Thyroid gland (tissue), 4 donors: ENCODE measurements at regions not wholly inside any gene's neighbourhood (a gene's known extent, or its start where the extent isn't known, plus 50 kb on each side); places are given as distances from the start of the nearest gene placed in this dataset.

Source experiments
- CTCF ChIP-seq, 6 experiments: fragments of 200-600 bp in 3 of 6; fragments of 450-650 bp in 3 of 6; sonication (generic) in 3 of 6; IDR thresholded peaks; one replicate each; pipeline ENCODE4 v1.5.1; 2016 to 2019; ENCODE audit warnings: antibody characterized with exemption in 6 of 6, mild to moderate bottlenecking in 2 of 6, inconsistent platforms in 1 of 6, moderate library complexity in 1 of 6
- POLR2A ChIP-seq, 2 donors: fragments of 450-650 bp; IDR thresholded peaks; one replicate each; pipeline ENCODE4 v1.6.1; 2017; ENCODE audit warnings: antibody characterized with exemption in 2 of 2, mild to moderate bottlenecking in 2 of 2, moderate library complexity in 1 of 2

GRCh38 chr6:74000666-74001490 lies 304.9 kb downstream of the CD109 start:
- no peak for TF ChIP-seq CTCF (IDR thresholded peaks at IDR 0.05)
- no peak for TF ChIP-seq POLR2A (IDR thresholded peaks at IDR 0.05)
